Uterus (tissue), 3 donors: ENCODE measurements at regions not wholly inside any gene's neighbourhood (a gene's known extent, or its start where the extent isn't known, plus 50 kb on each side); places are given as distances from the start of the nearest gene placed in this dataset.

Source experiments
- DNase-seq, 2 donors: peaks; one replicate each; pipeline ENCODE4 v3.0.0-alpha.2; 2019 to 2020
- H3K27ac ChIP-seq, 2 donors: fragments of 200-600 bp; sonication (generic); 1 replicate in 1 of 2; 2 replicates in 1 of 2; pipeline ENCODE4 v1.5.1; 2016 to 2018
- H3K27me3 ChIP-seq, 2 donors: fragments of 200-600 bp; sonication (generic); one replicate each; pipeline ENCODE4 v1.5.1; 2018 to 2019; ENCODE audit warnings: control low read depth in 1 of 2
- H3K36me3 ChIP-seq, 2 donors: fragments of 200-600 bp; sonication (generic); one replicate each; pipeline ENCODE4 v1.5.1; 2019; ENCODE audit warnings: control low read depth in 1 of 2
- H3K4me1 ChIP-seq, 2 donors: fragments of 200-600 bp; sonication (generic); one replicate each; pipeline ENCODE4 v1.5.1; 2018 to 2019; ENCODE audit warnings: control low read depth in 1 of 2
- H3K4me3 ChIP-seq, 2 donors: fragments of 200-600 bp; sonication (generic); 1 replicate in 1 of 2; 2 replicates in 1 of 2; pipeline ENCODE4 v1.5.1; 2018 to 2019; ENCODE audit warnings: mild to moderate bottlenecking in 1 of 2
- H3K9me3 ChIP-seq, 2 donors: fragments of 200-600 bp; sonication (generic); one replicate each; pipeline ENCODE4 v1.5.1; 2019; ENCODE audit warnings: control low read depth in 1 of 2
- CTCF ChIP-seq, 4 experiments: fragments of 200-600 bp in 2 of 4; fragments of 450-650 bp in 2 of 4; sonication (generic) in 2 of 4; IDR thresholded peaks; one replicate each; pipeline ENCODE4 v1.5.1; 2016 to 2019; ENCODE audit warnings: antibody characterized with exemption in 4 of 4, mild to moderate bottlenecking in 2 of 4, moderate library complexity in 1 of 4
- POLR2A ChIP-seq, 2 donors: fragments of 450-650 bp; IDR thresholded peaks; one replicate each; pipeline ENCODE4 v1.6.1; 2016; ENCODE audit warnings: antibody characterized with exemption in 2 of 2, mild to moderate bottlenecking in 1 of 2, moderate library complexity in 1 of 2
- intact Hi-C: fragments of 100-400 bp; cut with DNase I; formaldehyde crosslinking; loops from one replicate; pipeline ENCODE4 v1.15.1; 2023; ENCODE audit warnings: low total_unique reads
- donor health status: DM: yes; HTN: yes; CAD: no.

- H3K4me3 ChIP-seq = peak overlapping the region; percentile 52 to 62
- peaks cover 0 to 4% of the 10 kb centered on the region in 2 donors for H3K27me3 ChIP-seq
- peak overlapping the region; percentile 92 to 93 for H3K27ac ChIP-seq
- no peak for DNase-seq
- H3K9me3 ChIP-seq = no peaks in the 10 kb centered on the region
- no peaks in the 10 kb centered on the region for H3K4me1 ChIP-seq
- no peaks in the 10 kb centered on the region for H3K36me3 ChIP-seq
- no peak for TF ChIP-seq POLR2A (IDR thresholded peaks at IDR 0.05)
- no peak for TF ChIP-seq CTCF (IDR thresholded peaks at IDR 0.05)
- intact Hi-C loops = loop anchor here (10.0 kb wide), 2 partner anchors 189 to 329 kb away; partner anchors contain the start of genes KPNA3 and SPRYD7
These were observed 108.2 kb downstream of the KCNRG start for GRCh38 chr13:50123515-50123861.

DNA sequence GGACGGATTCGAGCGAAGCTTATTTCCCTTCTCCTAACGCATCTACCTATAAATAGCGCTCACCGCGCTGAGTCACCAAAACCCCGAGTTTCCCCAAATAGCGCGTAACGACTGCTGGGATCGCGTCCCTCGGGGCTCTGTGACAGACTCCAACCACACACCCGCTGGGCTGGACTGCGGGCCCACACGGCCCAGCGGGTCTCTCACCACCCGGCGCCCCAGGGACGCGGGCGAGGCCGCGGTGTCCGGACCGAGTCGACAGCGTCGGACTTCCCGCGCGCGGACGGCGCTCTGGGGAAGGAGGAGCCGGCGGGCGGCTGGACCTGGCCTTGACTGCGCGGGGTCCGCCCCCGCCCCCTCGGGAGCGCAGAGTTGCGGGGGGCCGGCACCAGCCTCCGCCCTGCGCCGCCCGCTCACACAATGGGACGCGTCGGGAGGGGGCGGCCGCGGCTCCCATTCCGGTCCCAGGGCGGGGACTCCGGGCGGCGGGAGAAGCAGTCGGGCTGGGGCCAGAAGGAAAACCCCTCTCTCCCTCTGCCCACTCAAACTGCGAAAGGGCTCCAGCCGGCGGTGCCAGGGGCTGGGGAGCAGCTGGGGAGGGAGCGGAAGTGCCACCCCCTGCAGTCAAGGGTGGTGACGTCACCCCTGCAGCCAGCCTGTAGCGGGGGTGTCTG, 108.8 kb downstream of the KCNRG start:
- Histone ChIP-seq H3K4me3 (peak overlapping the region; percentile 52 to 62), H3K27ac (peak overlapping the region; percentile 92 to 93), H3K4me1 (no peaks in the 10 kb centered on the region), H3K27me3 (peaks cover 0 to 4% of the 10 kb centered on the region in 2 donors), H3K9me3 (no peaks in the 10 kb centered on the region), H3K36me3 (no peaks in the 10 kb centered on the region)
- DNase-seq = peak; percentile 72 to 85
- intact Hi-C loops = loop anchor here (10.0 kb wide), 2 partner anchors 189 to 329 kb away; partner anchors contain the start of genes KPNA3 and SPRYD7
- TF ChIP-seq CTCF (IDR thresholded peaks at IDR 0.05) (peak in 1 of 4 experiments; percentile 9), POLR2A (IDR thresholded peaks at IDR 0.05) (peak; percentile 78 to 85)

GRCh38 chr13:50124536-50125303, 109.5 kb downstream of the KCNRG start:
- Histone ChIP-seq H3K27ac (peak overlapping the region; percentile 92 to 93), H3K4me3 (peak overlapping the region; percentile 52 to 62), H3K9me3 (no peaks in the 10 kb centered on the region), H3K4me1 (no peaks in the 10 kb centered on the region), H3K27me3 (peaks cover 0 to 10% of the 10 kb centered on the region in 2 donors), H3K36me3 (no peaks in the 10 kb centered on the region)
- DNase-seq = peak; percentile 95 to 98
- TF ChIP-seq CTCF (IDR thresholded peaks at IDR 0.05) (no peak), POLR2A (IDR thresholded peaks at IDR 0.05) (no peak)
- intact Hi-C loops = loop anchor here (10.0 kb wide), 2 partner anchors 190 to 330 kb away; partner anchors contain the start of genes KPNA3 and SPRYD7

DNA sequence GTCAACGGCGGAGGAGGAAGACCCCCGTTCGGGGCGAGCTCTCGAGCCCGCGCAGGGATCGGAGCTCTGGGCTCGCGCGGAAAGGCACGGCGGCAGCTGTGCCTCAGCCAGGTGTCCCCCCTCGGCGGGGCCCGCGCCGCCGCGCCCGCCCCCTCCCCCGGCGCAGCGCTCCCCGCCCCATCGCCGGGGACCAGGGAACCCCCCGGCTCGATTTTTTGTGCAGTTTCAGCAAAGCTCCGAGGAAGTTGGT, 110.0 kb downstream of the KCNRG start:
- peaks cover 0 to 12% of the 10 kb centered on the region in 2 donors for H3K27me3 ChIP-seq
- no peaks in the 10 kb centered on the region for H3K9me3 ChIP-seq
- intact Hi-C loops = loop anchor here (10.0 kb wide), 2 partner anchors 190 to 330 kb away; partner anchors contain the start of genes KPNA3 and SPRYD7
- TF ChIP-seq CTCF (IDR thresholded peaks at IDR 0.05) (no peak), POLR2A (IDR thresholded peaks at IDR 0.05) (no peak)
- DNase-seq = no peak
- H3K27ac ChIP-seq = peak overlapping the region; percentile 92 to 93
- H3K4me3 ChIP-seq = peak overlapping the region; percentile 52 to 62
- H3K4me1 ChIP-seq = no peaks in the 10 kb centered on the region
- H3K36me3 ChIP-seq = no peaks in the 10 kb centered on the region
